MCF 10A (cell line): ENCODE measurements at regions not wholly inside any gene's neighbourhood (a gene's known extent, or its start where the extent isn't known, plus 50 kb on each side); places are given as distances from the start of the nearest gene placed in this dataset.

Source experiments
- BruUV-seq: library from RNA; stranded (reverse); fragments of 400-500 nt; replicated peaks from 2 replicates; lab custom pipeline; 2021; lab: Mats Ljungman, UMichigan
- CTCF ChIA-PET: fragments of 300-600 bp; sonication (Branson Sonifier 250); formaldehyde crosslinking; extraction: SDS; loops from one replicate; lab custom pipeline; 2021; ENCODE audit warnings: antibody characterized with exemption, inconsistent platforms; lab: Yijun Ruan, JAX
- POLR2A ChIA-PET: fragments of 300-600, 350-650 bp; sonication (Branson Sonifier 250); formaldehyde crosslinking; extraction: SDS; loops from one replicate; lab custom pipeline; 2020; ENCODE audit warnings: antibody characterized with exemption, inconsistent platforms; lab: Yijun Ruan, JAX
- DNase-seq: peaks from one replicate; pipeline ENCODE4 v3.0.0-alpha.2; 2018; ENCODE audit not compliant: unreplicated experiment
- H3K27ac Mint-ChIP-seq: one replicate; pipeline ENCODE4 v1.8.0; 2022; ENCODE audit warnings: mild to moderate bottlenecking, low read depth, mixed read lengths; ENCODE audit not compliant: unreplicated experiment
- H3K27me3 Mint-ChIP-seq: one replicate; pipeline ENCODE4 v1.8.0; 2022; ENCODE audit warnings: mixed read lengths; ENCODE audit not compliant: insufficient read depth, unreplicated experiment
- H3K36me3 Mint-ChIP-seq: one replicate; pipeline ENCODE4 v1.8.0; 2022; ENCODE audit warnings: mild to moderate bottlenecking, moderate library complexity, mixed read lengths; ENCODE audit not compliant: insufficient read depth, unreplicated experiment
- H3K4me1 Mint-ChIP-seq: one replicate; pipeline ENCODE4 v1.8.0; 2022; ENCODE audit warnings: mixed read lengths; ENCODE audit not compliant: insufficient read depth, unreplicated experiment
- H3K4me3 Mint-ChIP-seq: one replicate; pipeline ENCODE4 v1.8.0; 2022; ENCODE audit warnings: mild to moderate bottlenecking, moderate library complexity, mixed read lengths; ENCODE audit not compliant: unreplicated experiment
- H3K9me3 Mint-ChIP-seq: one replicate; pipeline ENCODE4 v1.8.0; 2022; ENCODE audit warnings: mixed read lengths; ENCODE audit not compliant: unreplicated experiment
- intact Hi-C: fragments of 100-400 bp; cut with micrococcal nuclease; formaldehyde crosslinking; loops from 2 replicates; pipeline ENCODE4 v1.14.1; 2022
- TF ChIP-seq, protein P1 (sequence below): fragments of 200-600 bp; IDR thresholded peaks from one replicate; pipeline ENCODE4 v1.8.0; 2022; ENCODE audit warnings: antibody characterized with exemption, mild to moderate bottlenecking; ENCODE audit not compliant: unreplicated experiment

DNA sequence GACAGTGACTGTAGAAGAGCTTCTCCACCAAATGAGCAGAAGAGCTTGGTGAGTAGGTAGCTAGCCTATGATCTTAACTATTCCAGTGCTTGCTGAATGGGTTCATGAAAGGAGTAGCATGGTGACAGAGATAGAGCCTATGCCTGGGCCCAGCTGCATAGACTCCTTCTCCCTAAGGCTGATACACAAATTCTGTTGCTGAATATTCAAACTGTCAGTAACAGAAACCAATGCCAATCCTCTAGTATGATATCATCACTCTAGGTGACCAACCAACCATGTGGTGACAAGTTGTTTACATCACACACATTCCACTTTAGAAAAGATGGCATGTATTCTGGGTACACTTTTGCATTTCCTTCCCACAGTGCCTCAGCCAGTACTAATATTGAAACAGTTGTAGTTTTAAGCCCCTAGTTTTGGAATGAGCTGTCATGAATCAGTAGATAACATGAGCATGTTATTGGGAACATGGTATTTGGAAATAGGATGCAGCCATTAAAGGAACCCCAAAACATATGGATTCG lies 103.4 kb upstream of the GRXCR1 start:
- no peak overlapping the region for H3K27ac Mint-ChIP-seq
- ChIA-PET CTCF (interaction anchor here (0.6 kb wide), 1 partner anchor 28 kb away, joined by 3 read pairs; no protein-coding TSS in a partner anchor), POLR2A (interaction anchor here (0.6 kb wide), 1 partner anchor 30 kb away, joined by 3 read pairs; no protein-coding TSS in a partner anchor)
- H3K4me1 Mint-ChIP-seq: no peaks in the 10 kb centered on the region
- H3K9me3 Mint-ChIP-seq: no peaks in the 10 kb centered on the region
- intact Hi-C loops: no loop called here
- BruUV-seq: no TSS peak
- H3K36me3 Mint-ChIP-seq: no peaks in the 10 kb centered on the region
- TF ChIP-seq, protein P1, sequence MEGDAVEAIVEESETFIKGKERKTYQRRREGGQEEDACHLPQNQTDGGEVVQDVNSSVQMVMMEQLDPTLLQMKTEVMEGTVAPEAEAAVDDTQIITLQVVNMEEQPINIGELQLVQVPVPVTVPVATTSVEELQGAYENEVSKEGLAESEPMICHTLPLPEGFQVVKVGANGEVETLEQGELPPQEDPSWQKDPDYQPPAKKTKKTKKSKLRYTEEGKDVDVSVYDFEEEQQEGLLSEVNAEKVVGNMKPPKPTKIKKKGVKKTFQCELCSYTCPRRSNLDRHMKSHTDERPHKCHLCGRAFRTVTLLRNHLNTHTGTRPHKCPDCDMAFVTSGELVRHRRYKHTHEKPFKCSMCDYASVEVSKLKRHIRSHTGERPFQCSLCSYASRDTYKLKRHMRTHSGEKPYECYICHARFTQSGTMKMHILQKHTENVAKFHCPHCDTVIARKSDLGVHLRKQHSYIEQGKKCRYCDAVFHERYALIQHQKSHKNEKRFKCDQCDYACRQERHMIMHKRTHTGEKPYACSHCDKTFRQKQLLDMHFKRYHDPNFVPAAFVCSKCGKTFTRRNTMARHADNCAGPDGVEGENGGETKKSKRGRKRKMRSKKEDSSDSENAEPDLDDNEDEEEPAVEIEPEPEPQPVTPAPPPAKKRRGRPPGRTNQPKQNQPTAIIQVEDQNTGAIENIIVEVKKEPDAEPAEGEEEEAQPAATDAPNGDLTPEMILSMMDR: no peak
- no peak overlapping the region for H3K4me3 Mint-ChIP-seq
- no peak for DNase-seq
- no peaks in the 10 kb centered on the region for H3K27me3 Mint-ChIP-seq

- DNase-seq: no peak
- no peaks in the 10 kb centered on the region for H3K9me3 Mint-ChIP-seq
- no peaks in the 10 kb centered on the region for H3K4me1 Mint-ChIP-seq
- CTCF ChIA-PET: interaction anchor here (0.5 to 1.0 kb wide), 3 partner anchors 69 to 737 kb away, joined by 3 read pairs; no protein-coding TSS in a partner anchor
- no peaks in the 10 kb centered on the region for H3K36me3 Mint-ChIP-seq
- intact Hi-C loops: no loop called here
- H3K27me3 Mint-ChIP-seq: no peaks in the 10 kb centered on the region
- no TSS peak for BruUV-seq
- POLR2A ChIA-PET: no interaction called here
- H3K4me3 Mint-ChIP-seq: no peak overlapping the region
- H3K27ac Mint-ChIP-seq: no peak overlapping the region
- TF ChIP-seq, protein P1: no peak
These were observed 105.4 kb upstream of the GRXCR1 start for GRCh38 chr4:42787079-42787463.

DNA sequence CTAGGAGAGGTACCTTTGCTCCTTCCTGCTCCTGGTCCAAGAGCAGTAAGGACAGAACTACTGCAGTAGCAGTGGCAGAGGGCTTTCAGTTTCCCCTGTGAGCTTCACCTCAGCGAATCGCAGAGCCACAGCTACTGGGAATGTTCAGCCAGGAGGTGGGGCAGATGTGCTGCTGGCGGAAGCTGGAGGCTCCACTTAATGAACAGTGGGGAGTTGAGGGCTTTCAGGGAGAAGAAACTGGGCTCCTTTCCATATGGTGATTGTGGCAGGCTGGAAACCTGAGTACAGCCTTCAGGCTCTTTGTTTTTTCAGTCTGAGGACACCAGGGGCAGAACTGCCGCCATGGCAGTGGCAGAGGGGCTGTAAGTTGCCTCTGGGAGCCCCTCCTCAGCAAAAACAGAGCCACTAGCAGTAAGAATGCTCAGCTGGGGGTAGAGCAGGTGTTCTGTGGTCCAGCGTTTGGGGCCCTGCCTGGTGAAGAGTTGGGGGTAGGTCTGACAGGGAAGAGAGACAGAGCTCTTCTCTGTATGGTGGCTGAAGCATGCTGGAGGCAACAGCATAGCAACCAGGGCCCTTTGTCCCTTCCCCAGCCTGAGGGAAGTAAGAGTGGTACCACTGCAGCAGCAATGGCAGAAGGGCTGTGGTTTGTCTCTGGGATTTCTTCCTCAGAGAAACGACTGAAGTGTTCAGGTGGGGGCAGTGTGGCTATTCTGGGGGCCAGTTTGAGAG lies 106.0 kb upstream of the GRXCR1 start:
- H3K9me3 Mint-ChIP-seq: no peaks in the 10 kb centered on the region
- ChIA-PET CTCF (interaction anchor here (0.5 to 1.0 kb wide), 2 partner anchors 69 to 737 kb away, joined by 3 read pairs; no protein-coding TSS in a partner anchor), POLR2A (no interaction called here)
- no peak for DNase-seq
- no peaks in the 10 kb centered on the region for H3K4me1 Mint-ChIP-seq
- H3K36me3 Mint-ChIP-seq: no peaks in the 10 kb centered on the region
- intact Hi-C loops: no loop called here
- TF ChIP-seq, protein P1: no peak
- H3K27ac Mint-ChIP-seq: no peak overlapping the region
- no peak overlapping the region for H3K4me3 Mint-ChIP-seq
- H3K27me3 Mint-ChIP-seq: no peaks in the 10 kb centered on the region
- no TSS peak for BruUV-seq

GRCh38 chr4:42785817-42786216 lies 106.7 kb upstream of the GRXCR1 start:
- Mint-ChIP-seq H3K4me1 (no peaks in the 10 kb centered on the region), H3K27me3 (no peaks in the 10 kb centered on the region), H3K27ac (no peak overlapping the region), H3K4me3 (no peak overlapping the region), H3K9me3 (no peaks in the 10 kb centered on the region), H3K36me3 (no peaks in the 10 kb centered on the region)
- no TSS peak for BruUV-seq
- DNase-seq: no peak
- ChIA-PET CTCF (no interaction called here), POLR2A (no interaction called here)
- intact Hi-C loops: no loop called here
- TF ChIP-seq, protein P1: no peak
